DND-41 (cell line): ENCODE measurements at regions not wholly inside any gene's neighbourhood (a gene's known extent, or its start where the extent isn't known, plus 50 kb on each side); places are given as distances from the start of the nearest gene placed in this dataset.

Experiments used
- ATAC-seq: fragments of 200-7000 bp; cut with Tn5 transposase; 3 replicates; pipeline ENCODE4 v1.9.1; 2021; ENCODE audit warnings: low read depth; ENCODE audit not compliant: insufficient read depth
- DNase-seq: peaks from one replicate; pipeline ENCODE4 v3.0.0-alpha.2; 2020
- H2AFZ ChIP-seq: 2 replicates; pipeline ENCODE4 v1.6.0; 2012; ENCODE audit warnings: low read depth, low read length
- H3K27ac ChIP-seq: 2 replicates; pipeline ENCODE4 v1.5.1; 2012; ENCODE audit warnings: low read length, inconsistent platforms
- H3K27me3 ChIP-seq: fragments of 200-600 bp; sonication (generic); 2 replicates; pipeline ENCODE4 v1.6.0; 2012; ENCODE audit warnings: low read length, mild to moderate bottlenecking, inconsistent platforms; ENCODE audit not compliant: insufficient read depth, poor library complexity
- H3K36me3 ChIP-seq: 2 replicates; pipeline ENCODE4 v1.5.1; 2012; ENCODE audit warnings: low read length, inconsistent platforms; ENCODE audit not compliant: insufficient read depth
- H3K4me1 ChIP-seq: 2 replicates; pipeline ENCODE4 v1.5.1; 2012; ENCODE audit warnings: mild to moderate bottlenecking, low read length; ENCODE audit not compliant: insufficient read depth
- H3K4me2 ChIP-seq: 2 replicates; pipeline ENCODE4 v1.6.0; 2012; ENCODE audit warnings: mild to moderate bottlenecking, moderate library complexity, low read length, inconsistent platforms; ENCODE audit not compliant: insufficient read depth
- H3K4me3 ChIP-seq, 2 experiments: fragments of 200-600 bp in 1 of 2; shearing (Covaris generic) in 1 of 2; 2 replicates each; pipeline ENCODE4 v1.5.1; 2012 to 2016; ENCODE audit warnings: inconsistent platforms in 2 of 2, low read length in 2 of 2, mild to moderate bottlenecking in 2 of 2, low read depth in 1 of 2, moderate library complexity in 1 of 2
- H3K79me2 ChIP-seq: 2 replicates; pipeline ENCODE4 v1.6.0; 2012; ENCODE audit warnings: low read length, inconsistent platforms; ENCODE audit not compliant: insufficient read depth
- H3K9ac ChIP-seq: 2 replicates; pipeline ENCODE4 v1.6.0; 2012; ENCODE audit warnings: low read depth, mild to moderate bottlenecking, inconsistent platforms, low read length, moderate library complexity
- H3K9me3 ChIP-seq: 2 replicates; pipeline ENCODE4 v1.5.1; 2012; ENCODE audit warnings: low read length, moderate library complexity, mild to moderate bottlenecking, inconsistent platforms; ENCODE audit not compliant: insufficient read depth, severe bottlenecking
- H4K20me1 ChIP-seq: 2 replicates; pipeline ENCODE4 v1.6.0; 2012; ENCODE audit warnings: low read length; ENCODE audit not compliant: insufficient read depth
- EZH2 ChIP-seq: IDR thresholded peaks from 3 replicates; pipeline ENCODE4 v1.6.1; 2012; ENCODE audit warnings: borderline replicate concordance, low read depth, mild to moderate bottlenecking, moderate library complexity, low read length, inconsistent platforms; ENCODE audit not compliant: severe bottlenecking
- TF ChIP-seq, protein P1 (sequence below): IDR thresholded peaks from 2 replicates; pipeline ENCODE4 v1.5.1; 2012; ENCODE audit warnings: borderline replicate concordance, low read length, moderate library complexity, mild to moderate bottlenecking; ENCODE audit not compliant: poor library complexity, severe bottlenecking; ENCODE audit errors: extremely low read depth

DNA sequence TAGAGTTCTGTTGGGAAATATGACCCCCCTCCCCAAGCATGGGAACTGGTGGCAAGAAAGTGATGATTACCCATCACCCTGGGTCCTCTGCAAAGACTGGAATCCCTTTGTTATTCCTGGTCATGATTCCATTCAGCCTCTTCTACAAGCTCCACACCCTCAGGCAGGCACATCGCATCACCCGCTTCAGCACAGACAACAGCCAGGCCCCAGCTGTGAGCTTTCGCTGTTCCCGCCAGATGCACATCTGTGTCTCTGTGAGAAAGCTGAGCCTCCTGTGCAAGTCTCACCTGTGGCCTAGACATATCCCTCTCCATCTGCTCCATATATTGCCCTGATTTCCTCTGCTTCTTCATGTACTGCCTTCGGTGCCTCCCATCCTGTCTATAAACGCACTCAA lies 368.0 kb upstream of the RAB6C start:
- DNase-seq (no peak), ATAC-seq (no peak)
- no peaks in the 10 kb centered on the region for H3K27me3 ChIP-seq

GRCh38 chr2:129619471-129619870 lies 360.0 kb upstream of the RAB6C start:
- H4K20me1 ChIP-seq: no peaks in the 10 kb centered on the region
- ATAC-seq (no peak), DNase-seq (no peak)
- no peaks in the 10 kb centered on the region for H3K79me2 ChIP-seq
- H2AFZ ChIP-seq: no peak overlapping the region
- no peaks in the 10 kb centered on the region for H3K4me1 ChIP-seq
- H3K4me3 ChIP-seq: no peak overlapping the region
- H3K27ac ChIP-seq: no peak overlapping the region
- no peak overlapping the region for H3K9ac ChIP-seq
- no peaks in the 10 kb centered on the region for H3K9me3 ChIP-seq
- TF ChIP-seq EZH2: no peak
- TF ChIP-seq, protein P1, sequence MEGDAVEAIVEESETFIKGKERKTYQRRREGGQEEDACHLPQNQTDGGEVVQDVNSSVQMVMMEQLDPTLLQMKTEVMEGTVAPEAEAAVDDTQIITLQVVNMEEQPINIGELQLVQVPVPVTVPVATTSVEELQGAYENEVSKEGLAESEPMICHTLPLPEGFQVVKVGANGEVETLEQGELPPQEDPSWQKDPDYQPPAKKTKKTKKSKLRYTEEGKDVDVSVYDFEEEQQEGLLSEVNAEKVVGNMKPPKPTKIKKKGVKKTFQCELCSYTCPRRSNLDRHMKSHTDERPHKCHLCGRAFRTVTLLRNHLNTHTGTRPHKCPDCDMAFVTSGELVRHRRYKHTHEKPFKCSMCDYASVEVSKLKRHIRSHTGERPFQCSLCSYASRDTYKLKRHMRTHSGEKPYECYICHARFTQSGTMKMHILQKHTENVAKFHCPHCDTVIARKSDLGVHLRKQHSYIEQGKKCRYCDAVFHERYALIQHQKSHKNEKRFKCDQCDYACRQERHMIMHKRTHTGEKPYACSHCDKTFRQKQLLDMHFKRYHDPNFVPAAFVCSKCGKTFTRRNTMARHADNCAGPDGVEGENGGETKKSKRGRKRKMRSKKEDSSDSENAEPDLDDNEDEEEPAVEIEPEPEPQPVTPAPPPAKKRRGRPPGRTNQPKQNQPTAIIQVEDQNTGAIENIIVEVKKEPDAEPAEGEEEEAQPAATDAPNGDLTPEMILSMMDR: no peak
- H3K36me3 ChIP-seq: no peaks in the 10 kb centered on the region
- no peak overlapping the region for H3K4me2 ChIP-seq
- H3K27me3 ChIP-seq: peaks cover 4% of the 10 kb centered on the region

More for the DNA sequence above, 368.0 kb upstream of the RAB6C start:
- no peaks in the 10 kb centered on the region for H3K79me2 ChIP-seq
- no peak overlapping the region for H2AFZ ChIP-seq
- H3K9me3 ChIP-seq: no peaks in the 10 kb centered on the region
- no peaks in the 10 kb centered on the region for H4K20me1 ChIP-seq
- no peak for TF ChIP-seq EZH2
- TF ChIP-seq, protein P1: no peak
- H3K4me1 ChIP-seq: no peaks in the 10 kb centered on the region
- H3K9ac ChIP-seq: no peak overlapping the region
- H3K36me3 ChIP-seq: no peaks in the 10 kb centered on the region
- no peak overlapping the region for H3K4me3 ChIP-seq
- no peak overlapping the region for H3K27ac ChIP-seq
- H3K4me2 ChIP-seq: no peak overlapping the region

GRCh38 chr2:129620411-129620810 lies 359.1 kb upstream of the RAB6C start:
- Histone ChIP-seq H3K9me3 (no peaks in the 10 kb centered on the region), H3K36me3 (no peaks in the 10 kb centered on the region), H3K4me3 (no peak overlapping the region), H4K20me1 (no peaks in the 10 kb centered on the region), H3K4me2 (no peak overlapping the region), H2AFZ (no peak overlapping the region), H3K9ac (no peak overlapping the region), H3K27me3 (peaks cover 4% of the 10 kb centered on the region), H3K79me2 (no peaks in the 10 kb centered on the region), H3K4me1 (no peaks in the 10 kb centered on the region), H3K27ac (no peak overlapping the region)
- DNase-seq (no peak), ATAC-seq (no peak)
- TF ChIP-seq, protein P1: no peak

- TF ChIP-seq, protein P1: no peak
- TF ChIP-seq EZH2: no peak
- Histone ChIP-seq H2AFZ (no peak overlapping the region), H3K4me1 (no peaks in the 10 kb centered on the region), H3K27me3 (peaks cover 4% of the 10 kb centered on the region), H4K20me1 (no peaks in the 10 kb centered on the region), H3K27ac (no peak overlapping the region), H3K79me2 (no peaks in the 10 kb centered on the region), H3K9me3 (no peaks in the 10 kb centered on the region), H3K4me2 (no peak overlapping the region), H3K4me3 (no peak overlapping the region), H3K36me3 (no peaks in the 10 kb centered on the region), H3K9ac (no peak overlapping the region)
- ATAC-seq (no peak), DNase-seq (no peak)
These were observed 355.7 kb upstream of the RAB6C start for GRCh38 chr2:129623783-129624182.
